Stimulated activated CD4-positive, alpha-beta T cell treated with anti-CD3 and anti-CD28 coated beads, TNF-alpha, amount 100 ng/mL, for 48 hours (primary cell): ENCODE measurements at regions not wholly inside any gene's neighbourhood (a gene's known extent, or its start where the extent isn't known, plus 50 kb on each side); places are given as distances from the start of the nearest gene placed in this dataset.

Source experiments
- DNase-seq, 3 donors: peaks; one replicate each; pipeline ENCODE4 v3.0.0-alpha.2; 2020; ENCODE audit warnings: low read depth in 3 of 3

DNA sequence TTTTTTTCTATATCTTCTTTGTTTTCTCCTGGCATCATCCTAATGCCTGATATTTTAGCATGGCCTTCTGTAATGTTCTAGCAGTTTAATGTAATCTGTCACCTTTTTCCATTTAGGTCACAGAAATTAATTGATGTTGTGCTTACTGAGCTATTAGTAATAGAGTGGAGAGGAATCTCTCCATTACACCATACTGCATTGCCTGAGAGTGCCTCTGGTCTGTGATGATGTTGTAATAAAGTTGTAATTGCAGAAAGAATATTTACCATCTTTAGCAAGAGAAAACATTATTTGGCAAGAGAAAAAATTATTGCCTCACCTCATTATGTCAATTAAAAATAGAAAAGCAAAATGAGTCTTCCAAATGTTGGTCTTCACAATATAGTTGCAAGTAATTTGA, 213.2 kb downstream of the KCNJ3 start:
- no peak for DNase-seq

DNA sequence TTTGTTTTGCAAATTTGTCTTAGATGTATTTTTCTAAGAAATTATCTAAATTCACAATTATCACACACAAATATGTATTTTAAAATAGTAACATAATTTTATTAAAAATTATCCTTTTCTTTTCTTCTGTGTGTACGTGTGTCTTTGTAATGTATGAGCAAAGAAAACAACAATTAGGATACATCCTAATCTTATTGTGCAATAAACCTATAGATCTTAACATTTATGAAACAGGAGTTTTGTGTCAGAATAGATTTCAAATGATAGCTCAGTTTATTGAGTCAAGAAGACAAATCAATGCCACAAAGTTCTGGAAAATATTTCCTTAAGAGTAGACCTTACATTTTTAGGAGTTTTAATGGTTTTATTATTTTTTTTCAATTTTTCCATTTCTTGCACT, 212.2 kb downstream of the KCNJ3 start:
- no peak for DNase-seq

DNA sequence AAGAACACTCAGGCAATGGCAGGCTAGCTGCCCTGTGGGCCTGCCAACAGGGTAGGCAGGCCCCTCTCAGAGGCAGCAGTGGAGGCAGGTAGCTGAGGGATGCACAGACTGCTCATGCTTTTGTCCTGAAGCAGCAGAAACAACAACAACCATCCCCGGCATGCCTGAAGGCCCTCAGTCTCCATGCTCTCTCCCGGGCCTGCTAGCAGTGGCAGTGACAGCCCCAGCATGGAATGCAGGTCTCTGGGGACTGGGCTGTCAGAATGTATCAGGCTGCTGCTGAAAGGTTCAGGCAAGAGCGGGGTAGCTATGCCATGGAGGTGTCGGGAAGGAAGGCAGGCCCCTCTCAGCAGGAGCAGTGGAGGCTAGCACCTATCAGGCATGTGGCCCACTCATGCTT, 209.8 kb downstream of the KCNJ3 start:
- DNase-seq = no peak
